ENCODE measurements at regions not wholly inside any gene's neighbourhood (a gene's known extent, or its start where the extent isn't known, plus 50 kb on each side); places are given as distances from the start of the nearest gene placed in this dataset.

- TF ChIP-seq, protein P1, sequence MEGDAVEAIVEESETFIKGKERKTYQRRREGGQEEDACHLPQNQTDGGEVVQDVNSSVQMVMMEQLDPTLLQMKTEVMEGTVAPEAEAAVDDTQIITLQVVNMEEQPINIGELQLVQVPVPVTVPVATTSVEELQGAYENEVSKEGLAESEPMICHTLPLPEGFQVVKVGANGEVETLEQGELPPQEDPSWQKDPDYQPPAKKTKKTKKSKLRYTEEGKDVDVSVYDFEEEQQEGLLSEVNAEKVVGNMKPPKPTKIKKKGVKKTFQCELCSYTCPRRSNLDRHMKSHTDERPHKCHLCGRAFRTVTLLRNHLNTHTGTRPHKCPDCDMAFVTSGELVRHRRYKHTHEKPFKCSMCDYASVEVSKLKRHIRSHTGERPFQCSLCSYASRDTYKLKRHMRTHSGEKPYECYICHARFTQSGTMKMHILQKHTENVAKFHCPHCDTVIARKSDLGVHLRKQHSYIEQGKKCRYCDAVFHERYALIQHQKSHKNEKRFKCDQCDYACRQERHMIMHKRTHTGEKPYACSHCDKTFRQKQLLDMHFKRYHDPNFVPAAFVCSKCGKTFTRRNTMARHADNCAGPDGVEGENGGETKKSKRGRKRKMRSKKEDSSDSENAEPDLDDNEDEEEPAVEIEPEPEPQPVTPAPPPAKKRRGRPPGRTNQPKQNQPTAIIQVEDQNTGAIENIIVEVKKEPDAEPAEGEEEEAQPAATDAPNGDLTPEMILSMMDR (IDR thresholded peaks at IDR 0.05; ENCODE audit: control extremely low read depth in 1 of 3, insufficient read depth in 1 of 3, low read depth in 1 of 3, low read length in 3 of 3): no peak
- TF ChIP-seq CTBP2 (IDR thresholded peaks at IDR 0.05; ENCODE audit: borderline replicate concordance, insufficient read depth, insufficient read length, low read length): no peak
- TF ChIP-seq, protein P2, sequence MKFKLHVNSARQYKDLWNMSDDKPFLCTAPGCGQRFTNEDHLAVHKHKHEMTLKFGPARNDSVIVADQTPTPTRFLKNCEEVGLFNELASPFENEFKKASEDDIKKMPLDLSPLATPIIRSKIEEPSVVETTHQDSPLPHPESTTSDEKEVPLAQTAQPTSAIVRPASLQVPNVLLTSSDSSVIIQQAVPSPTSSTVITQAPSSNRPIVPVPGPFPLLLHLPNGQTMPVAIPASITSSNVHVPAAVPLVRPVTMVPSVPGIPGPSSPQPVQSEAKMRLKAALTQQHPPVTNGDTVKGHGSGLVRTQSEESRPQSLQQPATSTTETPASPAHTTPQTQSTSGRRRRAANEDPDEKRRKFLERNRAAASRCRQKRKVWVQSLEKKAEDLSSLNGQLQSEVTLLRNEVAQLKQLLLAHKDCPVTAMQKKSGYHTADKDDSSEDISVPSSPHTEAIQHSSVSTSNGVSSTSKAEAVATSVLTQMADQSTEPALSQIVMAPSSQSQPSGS (IDR thresholded peaks at IDR 0.05; ENCODE audit: low read length): no peak
- no peak for TF ChIP-seq NRF1 (IDR thresholded peaks at IDR 0.05; ENCODE audit: low read depth, low read length)
- TF ChIP-seq POLR2A (IDR thresholded peaks at IDR 0.05; ENCODE audit: control extremely low read depth in 1 of 2, low read depth in 2 of 2, low read length in 2 of 2): no peak
- no peak for TF ChIP-seq BACH1 (IDR thresholded peaks at IDR 0.05; ENCODE audit: low read length)
- TF ChIP-seq KDM4A (IDR thresholded peaks at IDR 0.05; ENCODE audit: low read depth, low read length, severe bottlenecking): no peak
- no peak for TF ChIP-seq JUND (IDR thresholded peaks at IDR 0.05; ENCODE audit: low read length)
Observed at GRCh38 chr2:13002536-13003331, 286.0 kb downstream of the TRIB2 start (continued).

All from H1 (cell line).